Activated CD8-positive, alpha-beta T cell treated with anti-CD3 and anti-CD28 coated beads, Interleukin-2, amount 10 ng/mL, durations not matched to agents 7 days and 5 days (primary cell): ENCODE measurements at regions not wholly inside any gene's neighbourhood (a gene's known extent, or its start where the extent isn't known, plus 50 kb on each side); places are given as distances from the start of the nearest gene placed in this dataset.

ENCODE experiments used
- ATAC-seq: fragments of 150-1000 bp; cut with Tn5 transposase; one replicate; pipeline ENCODE4 v1.10.0; 2021; ENCODE audit warnings: moderate library complexity
- CTCF ChIA-PET: fragments of 350-600 bp; sonication (Branson Sonifier 250); formaldehyde crosslinking; loops from one replicate; lab custom pipeline; 2021; ENCODE audit warnings: antibody characterized with exemption; lab: Charles Lee
- POLR2A ChIA-PET: fragments of 350-600 bp; sonication (Branson Sonifier 250); formaldehyde crosslinking; loops from one replicate; lab custom pipeline; 2021; ENCODE audit warnings: antibody characterized with exemption; lab: Charles Lee
- DNase-seq: peaks from one replicate; pipeline ENCODE4 v3.0.0-alpha.2; 2020
- H3K27ac Mint-ChIP-seq: one replicate; pipeline ENCODE4 v1.8.0; 2021; ENCODE audit warnings: mild to moderate bottlenecking, mixed read lengths
- H3K27me3 Mint-ChIP-seq: one replicate; pipeline ENCODE4 v1.8.0; 2021; ENCODE audit warnings: low read depth, mixed read lengths
- H3K36me3 Mint-ChIP-seq: one replicate; pipeline ENCODE4 v1.8.0; 2021; ENCODE audit warnings: low read depth, mixed read lengths
- H3K4me1 Mint-ChIP-seq: one replicate; pipeline ENCODE4 v1.8.0; 2021; ENCODE audit warnings: low read depth, mixed read lengths
- H3K4me3 Mint-ChIP-seq: one replicate; pipeline ENCODE4 v1.8.0; 2021; ENCODE audit warnings: mild to moderate bottlenecking, mixed read lengths
- H3K9me3 Mint-ChIP-seq: one replicate; pipeline ENCODE4 v1.8.0; 2022; ENCODE audit warnings: mixed read lengths; ENCODE audit not compliant: insufficient read depth

- Mint-ChIP-seq H3K27me3 (no peaks in the 10 kb centered on the region), H3K4me1 (no peaks in the 10 kb centered on the region), H3K27ac (no peak overlapping the region), H3K4me3 (no peak overlapping the region), H3K9me3 (no peaks in the 10 kb centered on the region), H3K36me3 (no peaks in the 10 kb centered on the region)
- DNase-seq (no peak), ATAC-seq (no peak)
- POLR2A ChIA-PET = no interaction called here
- CTCF ChIA-PET = no interaction called here
These were observed 418.2 kb downstream of the HAPSTR1 start for GRCh38 chr16:9509663-9510062.

DNA sequence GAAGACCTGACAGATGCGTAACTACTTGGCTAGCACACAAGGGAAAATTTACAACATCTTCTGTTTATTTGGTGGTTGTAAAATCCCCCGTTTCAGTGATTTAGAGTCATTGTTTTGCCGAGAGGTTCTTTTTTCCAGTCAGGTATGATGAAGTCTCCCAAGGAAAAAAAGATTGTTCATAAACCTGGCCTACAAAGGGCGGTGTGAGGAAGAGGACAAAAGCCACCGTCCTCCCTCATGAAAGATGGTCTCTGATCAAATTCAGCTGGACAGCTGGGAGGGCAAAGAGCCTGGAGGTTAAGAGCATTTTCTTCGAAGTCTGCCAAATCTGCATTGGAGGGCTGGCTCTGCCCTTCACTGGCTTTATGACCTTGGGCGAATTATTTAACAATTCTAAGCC lies 419.9 kb downstream of the HAPSTR1 start:
- no peaks in the 10 kb centered on the region for H3K4me1 Mint-ChIP-seq
- H3K27me3 Mint-ChIP-seq = no peaks in the 10 kb centered on the region
- ChIA-PET CTCF (no interaction called here), POLR2A (no interaction called here)
- H3K9me3 Mint-ChIP-seq = no peaks in the 10 kb centered on the region
- no peaks in the 10 kb centered on the region for H3K36me3 Mint-ChIP-seq
- H3K4me3 Mint-ChIP-seq = no peak overlapping the region
- ATAC-seq (no peak), DNase-seq (no peak)
- H3K27ac Mint-ChIP-seq = no peak overlapping the region

GRCh38 chr16:9516444-9516843 lies 425.0 kb downstream of the HAPSTR1 start:
- no peak overlapping the region for H3K4me3 Mint-ChIP-seq
- H3K9me3 Mint-ChIP-seq = no peaks in the 10 kb centered on the region
- H3K27me3 Mint-ChIP-seq = no peaks in the 10 kb centered on the region
- CTCF ChIA-PET = no interaction called here
- no peak for ATAC-seq
- no peak for DNase-seq
- H3K36me3 Mint-ChIP-seq = no peaks in the 10 kb centered on the region
- no peaks in the 10 kb centered on the region for H3K4me1 Mint-ChIP-seq
- H3K27ac Mint-ChIP-seq = no peak overlapping the region
- POLR2A ChIA-PET = no interaction called here

- ATAC-seq = no peak
- ChIA-PET CTCF (no interaction called here), POLR2A (interaction anchor here (0.6 kb wide), 1 partner anchor 237 kb away, joined by 4 read pairs; no protein-coding TSS in a partner anchor)
- Mint-ChIP-seq H3K36me3 (no peaks in the 10 kb centered on the region), H3K27ac (no peak overlapping the region), H3K4me1 (no peaks in the 10 kb centered on the region), H3K4me3 (no peak overlapping the region), H3K9me3 (no peaks in the 10 kb centered on the region), H3K27me3 (no peaks in the 10 kb centered on the region)
- no peak for DNase-seq
These were observed 426.6 kb downstream of the HAPSTR1 start for GRCh38 chr16:9518051-9518450.

- no peak overlapping the region for H3K4me3 Mint-ChIP-seq
These were observed 427.1 kb downstream of the HAPSTR1 start for GRCh38 chr16:9518581-9518980.

DNA sequence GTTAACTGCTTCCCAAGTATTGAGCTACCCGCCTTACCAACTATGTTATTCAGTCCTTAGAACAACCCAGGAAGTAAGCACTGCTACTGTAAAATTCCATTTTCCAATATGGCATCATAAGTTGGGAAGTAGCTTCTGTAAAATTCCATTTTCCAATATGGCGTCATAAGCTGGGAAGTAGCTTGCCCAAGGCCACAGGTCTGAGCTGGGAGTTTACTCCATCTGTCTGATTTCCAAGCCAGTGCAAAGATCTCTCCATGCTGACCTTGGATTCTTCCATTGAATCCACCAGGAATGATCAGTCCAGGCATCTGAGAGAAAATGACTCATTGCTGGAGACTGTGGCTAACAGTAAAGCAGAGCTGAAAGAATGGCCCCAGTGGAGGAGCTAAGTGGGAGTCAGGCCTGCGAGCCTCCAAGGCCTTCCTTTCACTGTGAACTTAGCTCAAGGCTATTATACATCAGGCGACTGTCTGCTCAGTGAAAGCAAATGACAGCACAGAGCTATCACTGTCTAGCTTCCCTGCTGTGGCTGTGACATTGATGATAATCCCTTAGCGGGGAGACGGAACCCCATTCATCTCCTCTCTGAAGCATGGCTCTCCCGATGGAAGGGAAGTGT lies 430.4 kb downstream of the HAPSTR1 start:
- CTCF ChIA-PET = no interaction called here

More at GRCh38 chr16:9518581-9518980, 427.1 kb downstream of the HAPSTR1 start:
- ChIA-PET CTCF (no interaction called here), POLR2A (no interaction called here)
- Mint-ChIP-seq H3K9me3 (no peaks in the 10 kb centered on the region), H3K4me1 (no peaks in the 10 kb centered on the region), H3K36me3 (no peaks in the 10 kb centered on the region), H3K27me3 (no peaks in the 10 kb centered on the region), H3K27ac (no peak overlapping the region)
- DNase-seq = no peak
- no peak for ATAC-seq

GRCh38 chr16:9522614-9523013 lies 431.2 kb downstream of the HAPSTR1 start:
- ChIA-PET POLR2A (no interaction called here), CTCF (no interaction called here)
- H3K4me1 Mint-ChIP-seq = no peaks in the 10 kb centered on the region
- ATAC-seq = no peak
- no peak overlapping the region for H3K27ac Mint-ChIP-seq
- H3K4me3 Mint-ChIP-seq = no peak overlapping the region
- no peak for DNase-seq
- no peaks in the 10 kb centered on the region for H3K27me3 Mint-ChIP-seq
- H3K9me3 Mint-ChIP-seq = no peaks in the 10 kb centered on the region
- no peaks in the 10 kb centered on the region for H3K36me3 Mint-ChIP-seq

More for the DNA sequence above, 430.4 kb downstream of the HAPSTR1 start:
- no peaks in the 10 kb centered on the region for H3K27me3 Mint-ChIP-seq
- no peak overlapping the region for H3K27ac Mint-ChIP-seq
- H3K4me3 Mint-ChIP-seq = no peak overlapping the region
- ATAC-seq = no peak
- H3K36me3 Mint-ChIP-seq = no peaks in the 10 kb centered on the region
- POLR2A ChIA-PET = no interaction called here
- H3K9me3 Mint-ChIP-seq = no peaks in the 10 kb centered on the region
- DNase-seq = no peak
- H3K4me1 Mint-ChIP-seq = no peaks in the 10 kb centered on the region

DNA sequence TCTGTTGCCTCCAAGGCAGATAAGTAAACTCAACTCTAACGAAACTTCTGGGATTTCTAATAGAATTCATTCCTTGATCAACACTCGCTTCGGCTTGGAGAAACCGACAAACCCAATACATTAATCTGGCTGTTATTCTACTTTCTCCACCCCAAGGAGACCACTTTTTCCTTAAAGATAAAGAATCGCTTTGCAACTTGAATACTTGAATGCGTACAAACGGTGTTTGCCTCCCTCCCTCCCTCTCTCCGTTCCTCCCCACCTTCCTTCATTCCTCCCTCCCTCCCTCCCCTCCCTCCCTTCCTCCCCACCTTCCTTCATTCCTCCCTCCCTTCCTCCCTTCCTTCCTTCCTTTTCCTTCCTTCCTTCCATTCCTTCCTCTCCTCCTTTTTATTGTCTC lies 432.6 kb downstream of the HAPSTR1 start:
- no peaks in the 10 kb centered on the region for H3K9me3 Mint-ChIP-seq
- no peaks in the 10 kb centered on the region for H3K36me3 Mint-ChIP-seq
- POLR2A ChIA-PET = no interaction called here
- no peaks in the 10 kb centered on the region for H3K4me1 Mint-ChIP-seq
- no peak overlapping the region for H3K4me3 Mint-ChIP-seq
- no peaks in the 10 kb centered on the region for H3K27me3 Mint-ChIP-seq
- CTCF ChIA-PET = no interaction called here
- H3K27ac Mint-ChIP-seq = no peak overlapping the region
- no peak for DNase-seq
- no peak for ATAC-seq

GRCh38 chr16:9525037-9525436 lies 433.6 kb downstream of the HAPSTR1 start:
- ATAC-seq = no peak
- CTCF ChIA-PET = no interaction called here
- Mint-ChIP-seq H3K4me3 (no peak overlapping the region), H3K36me3 (no peaks in the 10 kb centered on the region), H3K4me1 (no peaks in the 10 kb centered on the region), H3K27me3 (no peaks in the 10 kb centered on the region), H3K9me3 (no peaks in the 10 kb centered on the region), H3K27ac (no peak overlapping the region)
- no peak for DNase-seq
- POLR2A ChIA-PET = no interaction called here

DNA sequence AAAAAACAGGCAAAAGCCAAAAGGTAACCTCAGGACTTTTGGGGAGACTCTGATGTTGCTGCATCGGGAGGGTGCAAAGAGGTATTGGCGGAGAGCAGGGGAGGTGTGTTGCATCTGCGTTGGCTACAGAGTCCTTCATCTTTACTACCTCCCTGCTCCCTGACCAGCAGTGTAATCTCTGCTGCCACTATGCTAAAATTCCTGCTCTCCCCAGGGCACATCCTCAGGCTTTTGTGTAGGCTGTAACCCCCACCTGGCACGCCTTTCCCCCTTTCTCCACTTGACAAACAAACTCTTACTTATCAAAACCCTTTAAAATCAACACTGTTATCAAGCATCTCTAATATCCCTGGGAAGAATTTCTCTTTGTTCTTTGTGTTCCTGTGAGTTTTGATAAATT lies 435.3 kb downstream of the HAPSTR1 start:
- no peak for DNase-seq
- no peak for ATAC-seq
- no peak overlapping the region for H3K27ac Mint-ChIP-seq
- POLR2A ChIA-PET = no interaction called here
- CTCF ChIA-PET = no interaction called here
- no peaks in the 10 kb centered on the region for H3K36me3 Mint-ChIP-seq
- H3K27me3 Mint-ChIP-seq = no peaks in the 10 kb centered on the region
- no peak overlapping the region for H3K4me3 Mint-ChIP-seq
- no peaks in the 10 kb centered on the region for H3K4me1 Mint-ChIP-seq
- no peaks in the 10 kb centered on the region for H3K9me3 Mint-ChIP-seq

DNA sequence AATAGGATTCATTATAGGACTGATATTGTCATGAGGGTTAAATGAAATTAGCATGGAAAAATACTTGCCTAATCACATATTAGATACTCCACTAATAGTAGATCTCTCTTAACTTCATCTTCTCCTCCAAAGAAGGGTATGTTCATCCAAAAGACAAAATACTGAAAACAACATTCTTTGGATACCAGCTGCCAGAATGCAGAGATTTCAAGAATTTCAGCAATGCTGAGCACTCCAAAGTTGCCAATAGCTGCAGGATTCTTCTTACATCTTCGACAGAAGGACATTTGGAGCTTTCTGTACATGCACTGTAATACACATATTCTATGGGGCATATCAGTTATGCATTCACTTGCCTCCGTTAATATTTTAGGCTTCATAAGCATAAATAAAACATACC lies 436.5 kb downstream of the HAPSTR1 start:
- no peaks in the 10 kb centered on the region for H3K27me3 Mint-ChIP-seq
- ChIA-PET POLR2A (no interaction called here), CTCF (no interaction called here)
- H3K9me3 Mint-ChIP-seq = no peaks in the 10 kb centered on the region
- H3K36me3 Mint-ChIP-seq = no peaks in the 10 kb centered on the region
- H3K4me1 Mint-ChIP-seq = no peaks in the 10 kb centered on the region
- no peak overlapping the region for H3K4me3 Mint-ChIP-seq
- no peak overlapping the region for H3K27ac Mint-ChIP-seq
- ATAC-seq (no peak), DNase-seq (no peak)

GRCh38 chr16:9528511-9529079 lies 437.2 kb downstream of the HAPSTR1 start:
- ChIA-PET CTCF (no interaction called here), POLR2A (no interaction called here)
- DNase-seq = no peak
- H3K27me3 Mint-ChIP-seq = no peaks in the 10 kb centered on the region
- no peaks in the 10 kb centered on the region for H3K36me3 Mint-ChIP-seq
- H3K9me3 Mint-ChIP-seq = no peaks in the 10 kb centered on the region
- H3K4me1 Mint-ChIP-seq = no peaks in the 10 kb centered on the region
- ATAC-seq = no peak
- H3K4me3 Mint-ChIP-seq = no peak overlapping the region
- H3K27ac Mint-ChIP-seq = no peak overlapping the region

- CTCF ChIA-PET = no interaction called here
- no peaks in the 10 kb centered on the region for H3K27me3 Mint-ChIP-seq
- no peak for ATAC-seq
These were observed 441.6 kb downstream of the HAPSTR1 start for GRCh38 chr16:9533042-9533441.

More at GRCh38 chr16:9533042-9533441, 441.6 kb downstream of the HAPSTR1 start:
- H3K4me3 Mint-ChIP-seq = no peak overlapping the region
- no peaks in the 10 kb centered on the region for H3K9me3 Mint-ChIP-seq
- H3K4me1 Mint-ChIP-seq = no peaks in the 10 kb centered on the region
- H3K27ac Mint-ChIP-seq = no peak overlapping the region
- POLR2A ChIA-PET = no interaction called here
- H3K36me3 Mint-ChIP-seq = no peaks in the 10 kb centered on the region
- DNase-seq = no peak
